ENCODE measurements at regions not wholly inside any gene's neighbourhood (a gene's known extent, or its start where the extent isn't known, plus 50 kb on each side); places are given as distances from the start of the nearest gene placed in this dataset.

GRCh38 chr12:125689576-125690410, 624.6 kb downstream of the AACS start:
- Histone ChIP-seq H3K4me1 (ENCODE audit: control extremely low read depth in 1 of 4, control insufficient read depth in 4 of 4, insufficient read depth in 4 of 4, low read length in 3 of 4) (peaks cover 0 to 8% (median 0%) of the 10 kb centered on the region in 4 experiments), H3K4me3 (ENCODE audit: control insufficient read depth in 1 of 7, extremely low read depth in 1 of 7, insufficient read depth in 4 of 7, low read depth in 2 of 7, low read length in 6 of 7) (no peak overlapping the region), H3K27me3 (replicated peaks in 2 of 5; ENCODE audit: control insufficient read depth in 4 of 5, insufficient read depth in 5 of 5, low read length in 4 of 5) (peaks cover 0 to 3% (median 0%) of the 10 kb centered on the region in 5 experiments), H3K36me3 (ENCODE audit: control insufficient read depth in 4 of 4, insufficient read depth in 4 of 4, low read length in 3 of 4) (no peaks in the 10 kb centered on the region), H3K9me3 (ENCODE audit: control extremely low read depth in 1 of 5, control insufficient read depth in 4 of 5, insufficient read depth in 2 of 5, low read depth in 1 of 5, low read length in 4 of 5) (no peaks in the 10 kb centered on the region), H3K27ac (ENCODE audit: insufficient read depth in 1 of 2, low read depth in 1 of 2, low read length in 2 of 2, poor library complexity in 1 of 2, severe bottlenecking in 2 of 2) (no peak overlapping the region)
- POLR2A ChIA-PET: no interaction called here
- CTCF ChIA-PET: no interaction called here
- 81% methylated on average over 16 of the region's 18 CpGs for WGBS (ENCODE audit: insufficient coverage)
- DNase-seq: no peak

DNA sequence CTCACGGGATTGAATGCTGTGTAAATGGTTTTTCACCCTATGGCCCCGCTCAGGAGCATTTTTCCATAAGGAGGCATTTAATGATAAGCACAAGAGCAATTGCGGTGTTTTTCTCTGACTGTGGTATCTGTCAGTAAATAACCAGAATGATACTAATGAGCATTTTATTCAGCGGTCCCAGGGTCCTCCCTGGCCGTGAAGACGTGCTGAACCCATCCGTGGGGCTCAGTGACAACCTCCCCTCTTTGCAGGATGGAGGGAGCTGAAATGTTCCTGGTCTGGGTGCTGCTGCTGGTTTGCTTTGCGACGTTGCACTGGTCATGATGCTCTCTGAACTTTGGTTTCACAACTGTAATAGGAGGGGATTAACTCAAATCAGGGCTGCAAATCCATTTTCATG, 625.6 kb downstream of the AACS start:
- ChIA-PET POLR2A (no interaction called here), CTCF (no interaction called here)
- H3K36me3 ChIP-seq (ENCODE audit: control insufficient read depth in 4 of 4, insufficient read depth in 4 of 4, low read length in 3 of 4): no peaks in the 10 kb centered on the region
- no peak for DNase-seq
- H3K9me3 ChIP-seq (ENCODE audit: control extremely low read depth in 1 of 5, control insufficient read depth in 4 of 5, insufficient read depth in 2 of 5, low read depth in 1 of 5, low read length in 4 of 5): no peaks in the 10 kb centered on the region
- H3K27ac ChIP-seq (ENCODE audit: insufficient read depth in 1 of 2, low read depth in 1 of 2, low read length in 2 of 2, poor library complexity in 1 of 2, severe bottlenecking in 2 of 2): no peak overlapping the region
- no peak overlapping the region for H3K4me3 ChIP-seq (ENCODE audit: control insufficient read depth in 1 of 7, extremely low read depth in 1 of 7, insufficient read depth in 4 of 7, low read depth in 2 of 7, low read length in 6 of 7)
- H3K4me1 ChIP-seq (ENCODE audit: control extremely low read depth in 1 of 4, control insufficient read depth in 4 of 4, insufficient read depth in 4 of 4, low read length in 3 of 4): peaks cover 0 to 1% (median 0%) of the 10 kb centered on the region in 4 experiments
- peaks cover 0 to 4% (median 0%) of the 10 kb centered on the region in 5 experiments for H3K27me3 ChIP-seq (replicated peaks in 2 of 5; ENCODE audit: control insufficient read depth in 4 of 5, insufficient read depth in 5 of 5, low read length in 4 of 5)
- WGBS (ENCODE audit: insufficient coverage): 96% methylated on average over 9 of the region's 9 CpGs

GRCh38 chr12:125696054-125696453, 630.8 kb downstream of the AACS start:
- CTCF ChIA-PET: interaction anchor here (0.6 kb wide), 1 partner anchor 12 kb away, joined by 3 read pairs; no protein-coding TSS in a partner anchor
- POLR2A ChIA-PET: no interaction called here
- Histone ChIP-seq H3K4me3 (ENCODE audit: control insufficient read depth in 1 of 7, extremely low read depth in 1 of 7, insufficient read depth in 4 of 7, low read depth in 2 of 7, low read length in 6 of 7) (no peak overlapping the region), H3K27me3 (replicated peaks in 2 of 5; ENCODE audit: control insufficient read depth in 4 of 5, insufficient read depth in 5 of 5, low read length in 4 of 5) (peaks cover 0 to 4% (median 2%) of the 10 kb centered on the region in 5 experiments), H3K9me3 (ENCODE audit: control extremely low read depth in 1 of 5, control insufficient read depth in 4 of 5, insufficient read depth in 2 of 5, low read depth in 1 of 5, low read length in 4 of 5) (no peaks in the 10 kb centered on the region), H3K4me1 (ENCODE audit: control extremely low read depth in 1 of 4, control insufficient read depth in 4 of 4, insufficient read depth in 4 of 4, low read length in 3 of 4) (no peaks in the 10 kb centered on the region), H3K27ac (ENCODE audit: insufficient read depth in 1 of 2, low read depth in 1 of 2, low read length in 2 of 2, poor library complexity in 1 of 2, severe bottlenecking in 2 of 2) (no peak overlapping the region), H3K36me3 (ENCODE audit: control insufficient read depth in 4 of 4, insufficient read depth in 4 of 4, low read length in 3 of 4) (no peaks in the 10 kb centered on the region)
- no peak for DNase-seq
- WGBS (ENCODE audit: insufficient coverage): 88% methylated on average over 2 of the region's 2 CpGs

- ChIA-PET CTCF (no interaction called here), POLR2A (no interaction called here)
- DNase-seq: no peak
- Histone ChIP-seq H3K9me3 (ENCODE audit: control extremely low read depth in 1 of 5, control insufficient read depth in 4 of 5, insufficient read depth in 2 of 5, low read depth in 1 of 5, low read length in 4 of 5) (no peaks in the 10 kb centered on the region), H3K36me3 (ENCODE audit: control insufficient read depth in 4 of 4, insufficient read depth in 4 of 4, low read length in 3 of 4) (no peaks in the 10 kb centered on the region), H3K27me3 (replicated peaks in 2 of 5; ENCODE audit: control insufficient read depth in 4 of 5, insufficient read depth in 5 of 5, low read length in 4 of 5) (peaks cover 0 to 2% (median 0%) of the 10 kb centered on the region in 5 experiments), H3K4me1 (ENCODE audit: control extremely low read depth in 1 of 4, control insufficient read depth in 4 of 4, insufficient read depth in 4 of 4, low read length in 3 of 4) (no peaks in the 10 kb centered on the region), H3K4me3 (ENCODE audit: control insufficient read depth in 1 of 7, extremely low read depth in 1 of 7, insufficient read depth in 4 of 7, low read depth in 2 of 7, low read length in 6 of 7) (no peak overlapping the region), H3K27ac (ENCODE audit: insufficient read depth in 1 of 2, low read depth in 1 of 2, low read length in 2 of 2, poor library complexity in 1 of 2, severe bottlenecking in 2 of 2) (no peak overlapping the region)
- WGBS (ENCODE audit: insufficient coverage): 100% methylated on average over 1 of the region's 3 CpGs
Observed at GRCh38 chr12:125704803-125705202, 639.6 kb downstream of the AACS start.

- CTCF ChIA-PET: no interaction called here
- Histone ChIP-seq H3K27ac (ENCODE audit: insufficient read depth in 1 of 2, low read depth in 1 of 2, low read length in 2 of 2, poor library complexity in 1 of 2, severe bottlenecking in 2 of 2) (no peak overlapping the region), H3K36me3 (ENCODE audit: control insufficient read depth in 4 of 4, insufficient read depth in 4 of 4, low read length in 3 of 4) (no peaks in the 10 kb centered on the region), H3K9me3 (ENCODE audit: control extremely low read depth in 1 of 5, control insufficient read depth in 4 of 5, insufficient read depth in 2 of 5, low read depth in 1 of 5, low read length in 4 of 5) (peaks cover 2 to 24% (median 7%) of the 10 kb centered on the region in 5 experiments), H3K4me3 (ENCODE audit: control insufficient read depth in 1 of 7, extremely low read depth in 1 of 7, insufficient read depth in 4 of 7, low read depth in 2 of 7, low read length in 6 of 7) (no peak overlapping the region), H3K4me1 (ENCODE audit: control extremely low read depth in 1 of 4, control insufficient read depth in 4 of 4, insufficient read depth in 4 of 4, low read length in 3 of 4) (no peaks in the 10 kb centered on the region), H3K27me3 (replicated peaks in 2 of 5; ENCODE audit: control insufficient read depth in 4 of 5, insufficient read depth in 5 of 5, low read length in 4 of 5) (no peaks in the 10 kb centered on the region)
- 94% methylated on average over 9 of the region's 10 CpGs for WGBS (ENCODE audit: insufficient coverage)
- no peak for DNase-seq
- POLR2A ChIA-PET: no interaction called here
Observed at GRCh38 chr12:125720961-125721360, 655.7 kb downstream of the AACS start.

GRCh38 chr12:125734137-125734536, 668.9 kb downstream of the AACS start:
- Histone ChIP-seq H3K27me3 (replicated peaks in 2 of 5; ENCODE audit: control insufficient read depth in 4 of 5, insufficient read depth in 5 of 5, low read length in 4 of 5) (no peaks in the 10 kb centered on the region), H3K4me1 (ENCODE audit: control extremely low read depth in 1 of 4, control insufficient read depth in 4 of 4, insufficient read depth in 4 of 4, low read length in 3 of 4) (no peaks in the 10 kb centered on the region), H3K36me3 (ENCODE audit: control insufficient read depth in 4 of 4, insufficient read depth in 4 of 4, low read length in 3 of 4) (no peaks in the 10 kb centered on the region), H3K9me3 (ENCODE audit: control extremely low read depth in 1 of 5, control insufficient read depth in 4 of 5, insufficient read depth in 2 of 5, low read depth in 1 of 5, low read length in 4 of 5) (peaks cover 0 to 7% (median 2%) of the 10 kb centered on the region in 5 experiments), H3K4me3 (ENCODE audit: control insufficient read depth in 1 of 7, extremely low read depth in 1 of 7, insufficient read depth in 4 of 7, low read depth in 2 of 7, low read length in 6 of 7) (no peak overlapping the region), H3K27ac (ENCODE audit: insufficient read depth in 1 of 2, low read depth in 1 of 2, low read length in 2 of 2, poor library complexity in 1 of 2, severe bottlenecking in 2 of 2) (no peak overlapping the region)
- DNase-seq: no peak
- ChIA-PET CTCF (no interaction called here), POLR2A (no interaction called here)
- 89% methylated on average over 1 of the region's 1 CpG for WGBS (ENCODE audit: insufficient coverage)

DNA sequence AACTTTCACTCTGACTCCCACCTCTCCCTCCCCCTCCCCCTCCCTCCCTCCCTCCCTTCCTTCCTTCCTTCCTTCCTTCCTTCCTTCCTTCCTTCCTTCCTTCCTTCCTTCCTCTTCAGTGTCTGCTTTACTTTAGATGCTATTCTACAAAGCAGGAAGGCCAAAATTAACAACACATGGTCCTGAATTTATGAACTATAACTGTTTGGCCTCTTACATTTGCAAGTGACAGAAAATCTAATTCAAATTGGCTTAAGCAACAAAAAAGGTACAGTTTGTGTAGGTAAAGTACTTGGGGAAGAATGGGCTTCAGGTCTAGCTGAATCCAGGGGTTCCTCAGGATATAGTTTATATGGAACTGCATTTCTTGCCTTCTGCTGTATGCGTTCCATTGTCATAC, 673.0 kb downstream of the AACS start:
- POLR2A ChIA-PET: no interaction called here
- Histone ChIP-seq H3K27ac (ENCODE audit: insufficient read depth in 1 of 2, low read depth in 1 of 2, low read length in 2 of 2, poor library complexity in 1 of 2, severe bottlenecking in 2 of 2) (no peak overlapping the region), H3K4me3 (ENCODE audit: control insufficient read depth in 1 of 7, extremely low read depth in 1 of 7, insufficient read depth in 4 of 7, low read depth in 2 of 7, low read length in 6 of 7) (no peak overlapping the region), H3K4me1 (ENCODE audit: control extremely low read depth in 1 of 4, control insufficient read depth in 4 of 4, insufficient read depth in 4 of 4, low read length in 3 of 4) (no peaks in the 10 kb centered on the region), H3K9me3 (ENCODE audit: control extremely low read depth in 1 of 5, control insufficient read depth in 4 of 5, insufficient read depth in 2 of 5, low read depth in 1 of 5, low read length in 4 of 5) (peaks cover 0 to 9% (median 1%) of the 10 kb centered on the region in 5 experiments), H3K36me3 (ENCODE audit: control insufficient read depth in 4 of 4, insufficient read depth in 4 of 4, low read length in 3 of 4) (no peaks in the 10 kb centered on the region), H3K27me3 (replicated peaks in 2 of 5; ENCODE audit: control insufficient read depth in 4 of 5, insufficient read depth in 5 of 5, low read length in 4 of 5) (no peaks in the 10 kb centered on the region)
- DNase-seq: no peak
- 100% methylated on average over 1 of the region's 1 CpG for WGBS (ENCODE audit: insufficient coverage)
- CTCF ChIA-PET: no interaction called here

Data from common myeloid progenitor, CD34-positive (primary cell).